Loucy (cell line): ENCODE measurements at regions not wholly inside any gene's neighbourhood (a gene's known extent, or its start where the extent isn't known, plus 50 kb on each side); places are given as distances from the start of the nearest gene placed in this dataset.

ENCODE experiments used
- H2AFZ ChIP-seq: fragments of 200-600 bp; sonication (generic); 2 replicates; pipeline ENCODE4 v1.6.0; 2016; ENCODE audit warnings: antibody characterized with exemption, mild to moderate bottlenecking, low read length, moderate library complexity
- H3F3A ChIP-seq: fragments of 200-600 bp; 2 replicates; pipeline ENCODE4 v1.6.0; 2016; ENCODE audit warnings: antibody characterized with exemption, low read depth, mild to moderate bottlenecking
- H3K27me3 ChIP-seq: fragments of 200-600 bp; sonication (generic); 2 replicates; pipeline ENCODE4 v1.6.1; 2014; ENCODE audit warnings: low read length, mild to moderate bottlenecking; ENCODE audit not compliant: insufficient read depth, poor library complexity, severe bottlenecking
- H3K36me3 ChIP-seq: fragments of 200-600 bp; sonication (generic); 2 replicates; pipeline ENCODE4 v1.6.1; 2016; ENCODE audit warnings: low read length; ENCODE audit not compliant: insufficient read depth
- H3K4me1 ChIP-seq: fragments of 200-600 bp; sonication (generic); 2 replicates; pipeline ENCODE4 v1.5.1; 2014; ENCODE audit warnings: low read length, mild to moderate bottlenecking; ENCODE audit not compliant: insufficient read depth, poor library complexity, severe bottlenecking
- H3K4me2 ChIP-seq: fragments of 200-600 bp; sonication (generic); 2 replicates; pipeline ENCODE4 v1.6.0; 2014; ENCODE audit warnings: antibody characterized with exemption, low read length, low read depth, mild to moderate bottlenecking; ENCODE audit not compliant: poor library complexity, severe bottlenecking
- H3K4me3 ChIP-seq: fragments of 200-600 bp; sonication (generic); 2 replicates; pipeline ENCODE4 v1.5.1; 2014; ENCODE audit warnings: low read length, mild to moderate bottlenecking, mixed read lengths; ENCODE audit not compliant: poor library complexity, severe bottlenecking
- H3K79me2 ChIP-seq: fragments of 200-600 bp; sonication (generic); 2 replicates; pipeline ENCODE4 v1.6.1; 2014; ENCODE audit warnings: low read length; ENCODE audit not compliant: insufficient read depth
- H3K9ac ChIP-seq: fragments of 200-600 bp; sonication (generic); 2 replicates; pipeline ENCODE4 v1.6.0; 2014; ENCODE audit warnings: mild to moderate bottlenecking, low read depth, low read length, moderate library complexity; ENCODE audit not compliant: poor library complexity, severe bottlenecking
- H3K9me2 ChIP-seq: fragments of 200-600 bp; sonication (generic); replicated peaks from 2 replicates; pipeline ENCODE4 v1.6.1; 2016; ENCODE audit warnings: low read depth, low read length, mixed read lengths
- H3K9me3 ChIP-seq: fragments of 200-600 bp; sonication (generic); 2 replicates; pipeline ENCODE4 v1.6.1; 2014; ENCODE audit warnings: mild to moderate bottlenecking, antibody characterized with exemption, low read length, low read depth; ENCODE audit not compliant: insufficient read depth
- H4K20me1 ChIP-seq: fragments of 200-600 bp; sonication (generic); 2 replicates; pipeline ENCODE4 v1.6.0; 2014; ENCODE audit warnings: antibody characterized with exemption, low read length, mild to moderate bottlenecking; ENCODE audit not compliant: insufficient read depth, poor library complexity, severe bottlenecking
- EZH2phosphoT487 ChIP-seq: fragments of 200-600 bp; IDR thresholded peaks from 2 replicates; pipeline ENCODE4 v1.6.1; 2018; ENCODE audit warnings: antibody characterized with exemption, mild to moderate bottlenecking, moderate library complexity, borderline replicate concordance
- TF ChIP-seq, protein P1 (sequence below): fragments of 200-600 bp; sonication (generic); conservative IDR thresholded peaks from 2 replicates; pipeline ENCODE4 v1.5.1; 2014; ENCODE audit warnings: mild to moderate bottlenecking, antibody characterized with exemption, low read length

- Histone ChIP-seq H3K9ac (no peak overlapping the region), H3K4me2 (no peak overlapping the region), H3F3A (no peaks in the 10 kb centered on the region), H3K79me2 (no peaks in the 10 kb centered on the region), H3K27me3 (no peaks in the 10 kb centered on the region), H4K20me1 (no peaks in the 10 kb centered on the region), H3K4me1 (no peaks in the 10 kb centered on the region), H3K4me3 (no peak overlapping the region), H3K9me2 (no peaks in the 10 kb centered on the region), H2AFZ (no peak overlapping the region), H3K36me3 (no peaks in the 10 kb centered on the region), H3K9me3 (no peaks in the 10 kb centered on the region)
- no peak for TF ChIP-seq EZH2phosphoT487
- TF ChIP-seq, protein P1, sequence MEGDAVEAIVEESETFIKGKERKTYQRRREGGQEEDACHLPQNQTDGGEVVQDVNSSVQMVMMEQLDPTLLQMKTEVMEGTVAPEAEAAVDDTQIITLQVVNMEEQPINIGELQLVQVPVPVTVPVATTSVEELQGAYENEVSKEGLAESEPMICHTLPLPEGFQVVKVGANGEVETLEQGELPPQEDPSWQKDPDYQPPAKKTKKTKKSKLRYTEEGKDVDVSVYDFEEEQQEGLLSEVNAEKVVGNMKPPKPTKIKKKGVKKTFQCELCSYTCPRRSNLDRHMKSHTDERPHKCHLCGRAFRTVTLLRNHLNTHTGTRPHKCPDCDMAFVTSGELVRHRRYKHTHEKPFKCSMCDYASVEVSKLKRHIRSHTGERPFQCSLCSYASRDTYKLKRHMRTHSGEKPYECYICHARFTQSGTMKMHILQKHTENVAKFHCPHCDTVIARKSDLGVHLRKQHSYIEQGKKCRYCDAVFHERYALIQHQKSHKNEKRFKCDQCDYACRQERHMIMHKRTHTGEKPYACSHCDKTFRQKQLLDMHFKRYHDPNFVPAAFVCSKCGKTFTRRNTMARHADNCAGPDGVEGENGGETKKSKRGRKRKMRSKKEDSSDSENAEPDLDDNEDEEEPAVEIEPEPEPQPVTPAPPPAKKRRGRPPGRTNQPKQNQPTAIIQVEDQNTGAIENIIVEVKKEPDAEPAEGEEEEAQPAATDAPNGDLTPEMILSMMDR = no peak
These were observed 120.0 kb upstream of the DIAPH2 start for GRCh38 chrX:96564595-96564994.

DNA sequence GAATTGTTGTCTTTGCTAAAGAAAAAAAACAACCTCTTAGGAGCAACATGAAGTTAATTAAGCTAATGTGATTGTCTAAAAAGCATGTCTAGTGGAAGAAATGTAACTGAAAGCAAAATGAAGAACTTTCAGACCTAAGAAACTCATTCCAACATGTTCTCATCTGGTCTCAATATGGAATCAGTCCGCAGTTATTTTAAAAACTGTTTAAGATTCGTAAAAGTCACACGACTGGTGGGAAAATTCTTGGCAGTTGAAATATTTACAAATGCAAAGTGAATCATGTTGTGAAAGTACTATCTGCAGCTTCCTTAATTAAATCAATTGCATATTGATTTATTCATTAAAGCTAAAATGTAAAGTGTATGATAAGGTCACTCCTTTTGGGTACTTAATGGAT is 117.8 kb upstream of the DIAPH2 start:
- H3F3A ChIP-seq = no peaks in the 10 kb centered on the region
- no peaks in the 10 kb centered on the region for H3K9me2 ChIP-seq
- no peaks in the 10 kb centered on the region for H3K9me3 ChIP-seq
- H3K4me1 ChIP-seq = no peaks in the 10 kb centered on the region
- no peaks in the 10 kb centered on the region for H3K79me2 ChIP-seq
- H3K4me3 ChIP-seq = no peak overlapping the region
- H3K36me3 ChIP-seq = no peaks in the 10 kb centered on the region
- H3K9ac ChIP-seq = no peak overlapping the region
- H4K20me1 ChIP-seq = no peaks in the 10 kb centered on the region
- no peak overlapping the region for H3K4me2 ChIP-seq
- TF ChIP-seq EZH2phosphoT487 = no peak
- TF ChIP-seq, protein P1 = no peak
- no peak overlapping the region for H2AFZ ChIP-seq
- no peaks in the 10 kb centered on the region for H3K27me3 ChIP-seq

GRCh38 chrX:96568071-96568470 is 116.6 kb upstream of the DIAPH2 start:
- no peaks in the 10 kb centered on the region for H4K20me1 ChIP-seq
- H3K4me1 ChIP-seq = no peaks in the 10 kb centered on the region
- H2AFZ ChIP-seq = no peak overlapping the region
- TF ChIP-seq, protein P1 = no peak
- TF ChIP-seq EZH2phosphoT487 = no peak
- no peaks in the 10 kb centered on the region for H3K36me3 ChIP-seq
- no peak overlapping the region for H3K4me2 ChIP-seq
- no peaks in the 10 kb centered on the region for H3F3A ChIP-seq
- no peak overlapping the region for H3K4me3 ChIP-seq
- H3K27me3 ChIP-seq = no peaks in the 10 kb centered on the region
- no peaks in the 10 kb centered on the region for H3K79me2 ChIP-seq
- no peak overlapping the region for H3K9ac ChIP-seq
- no peaks in the 10 kb centered on the region for H3K9me2 ChIP-seq
- H3K9me3 ChIP-seq = no peaks in the 10 kb centered on the region
